ENCODE measurements at regions not wholly inside any gene's neighbourhood (a gene's known extent, or its start where the extent isn't known, plus 50 kb on each side); places are given as distances from the start of the nearest gene placed in this dataset.

- no peak for TF ChIP-seq CTCFL (IDR thresholded peaks at IDR 0.05; ENCODE audit: borderline replicate concordance, insufficient read depth, low read depth, low read length, poor library complexity, severe bottlenecking)
- TF ChIP-seq, protein P1, sequence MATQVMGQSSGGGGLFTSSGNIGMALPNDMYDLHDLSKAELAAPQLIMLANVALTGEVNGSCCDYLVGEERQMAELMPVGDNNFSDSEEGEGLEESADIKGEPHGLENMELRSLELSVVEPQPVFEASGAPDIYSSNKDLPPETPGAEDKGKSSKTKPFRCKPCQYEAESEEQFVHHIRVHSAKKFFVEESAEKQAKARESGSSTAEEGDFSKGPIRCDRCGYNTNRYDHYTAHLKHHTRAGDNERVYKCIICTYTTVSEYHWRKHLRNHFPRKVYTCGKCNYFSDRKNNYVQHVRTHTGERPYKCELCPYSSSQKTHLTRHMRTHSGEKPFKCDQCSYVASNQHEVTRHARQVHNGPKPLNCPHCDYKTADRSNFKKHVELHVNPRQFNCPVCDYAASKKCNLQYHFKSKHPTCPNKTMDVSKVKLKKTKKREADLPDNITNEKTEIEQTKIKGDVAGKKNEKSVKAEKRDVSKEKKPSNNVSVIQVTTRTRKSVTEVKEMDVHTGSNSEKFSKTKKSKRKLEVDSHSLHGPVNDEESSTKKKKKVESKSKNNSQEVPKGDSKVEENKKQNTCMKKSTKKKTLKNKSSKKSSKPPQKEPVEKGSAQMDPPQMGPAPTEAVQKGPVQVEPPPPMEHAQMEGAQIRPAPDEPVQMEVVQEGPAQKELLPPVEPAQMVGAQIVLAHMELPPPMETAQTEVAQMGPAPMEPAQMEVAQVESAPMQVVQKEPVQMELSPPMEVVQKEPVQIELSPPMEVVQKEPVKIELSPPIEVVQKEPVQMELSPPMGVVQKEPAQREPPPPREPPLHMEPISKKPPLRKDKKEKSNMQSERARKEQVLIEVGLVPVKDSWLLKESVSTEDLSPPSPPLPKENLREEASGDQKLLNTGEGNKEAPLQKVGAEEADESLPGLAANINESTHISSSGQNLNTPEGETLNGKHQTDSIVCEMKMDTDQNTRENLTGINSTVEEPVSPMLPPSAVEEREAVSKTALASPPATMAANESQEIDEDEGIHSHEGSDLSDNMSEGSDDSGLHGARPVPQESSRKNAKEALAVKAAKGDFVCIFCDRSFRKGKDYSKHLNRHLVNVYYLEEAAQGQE (IDR thresholded peaks at IDR 0.05; ENCODE audit: borderline replicate concordance): no peak
- TF ChIP-seq, protein P1 (CRISPR knock-in tag; IDR thresholded peaks at IDR 0.05; ENCODE audit: low read depth): no peak
- TF ChIP-seq MLX (CRISPR knock-in tag; conservative IDR thresholded peaks at IDR 0.05): no peak
- no peak for TF ChIP-seq JUN (IDR thresholded peaks at IDR 0.05; ENCODE audit: borderline replicate concordance, low read depth, low read length)
- TF ChIP-seq JUN (CRISPR knock-in tag; IDR thresholded peaks at IDR 0.05; ENCODE audit: borderline replicate concordance): no peak
- TF ChIP-seq SIN3B (IDR thresholded peaks at IDR 0.05; ENCODE audit: low read depth): no peak
- no peak for TF ChIP-seq GTF2A2 (tag; IDR thresholded peaks at IDR 0.05)
Observed at GRCh38 chr13:108426893-108427292, 157.4 kb downstream of the TNFSF13B start.

Data from K562 (cell line).